HFF-Myc (cell line): ENCODE measurements at regions not wholly inside any gene's neighbourhood (a gene's known extent, or its start where the extent isn't known, plus 50 kb on each side); places are given as distances from the start of the nearest gene placed in this dataset.

Source experiments
- DNase-seq: peaks from one replicate; pipeline ENCODE4 v3.0.0-alpha.2; 2011; ENCODE audit warnings: low read depth; ENCODE audit errors: extremely low read depth
- H3K4me3 ChIP-seq: replicated peaks from 2 replicates; pipeline ENCODE4 v1.5.1; 2011; ENCODE audit warnings: low read depth, mild to moderate bottlenecking, control low read depth, low read length
- TF ChIP-seq, protein P1 (sequence below): IDR thresholded peaks from 2 replicates; pipeline ENCODE4 v1.5.1; 2012; ENCODE audit warnings: mild to moderate bottlenecking, low read depth, low read length, control low read depth; ENCODE audit errors: missing control alignments

DNA sequence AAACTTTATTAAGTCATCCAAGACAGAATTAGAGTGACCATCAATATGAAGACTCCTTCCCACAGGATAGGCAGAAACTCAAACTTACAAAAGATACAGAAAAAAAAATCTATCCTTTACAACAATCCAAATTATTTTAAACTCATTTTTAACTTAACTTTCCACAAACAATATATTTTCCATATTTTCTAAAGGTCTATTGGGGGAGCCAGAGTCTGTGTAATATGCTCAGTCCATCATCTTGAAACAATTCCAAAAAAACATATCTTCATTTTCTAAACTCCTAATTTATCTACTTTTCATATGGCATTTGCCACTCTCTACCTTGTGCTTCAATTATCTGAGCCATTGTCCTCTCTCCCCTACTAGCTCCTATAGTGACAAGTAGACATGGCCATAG is 378.1 kb downstream of the PDGFC start:
- no peak overlapping the region for H3K4me3 ChIP-seq
- no peak for DNase-seq
- TF ChIP-seq, protein P1, sequence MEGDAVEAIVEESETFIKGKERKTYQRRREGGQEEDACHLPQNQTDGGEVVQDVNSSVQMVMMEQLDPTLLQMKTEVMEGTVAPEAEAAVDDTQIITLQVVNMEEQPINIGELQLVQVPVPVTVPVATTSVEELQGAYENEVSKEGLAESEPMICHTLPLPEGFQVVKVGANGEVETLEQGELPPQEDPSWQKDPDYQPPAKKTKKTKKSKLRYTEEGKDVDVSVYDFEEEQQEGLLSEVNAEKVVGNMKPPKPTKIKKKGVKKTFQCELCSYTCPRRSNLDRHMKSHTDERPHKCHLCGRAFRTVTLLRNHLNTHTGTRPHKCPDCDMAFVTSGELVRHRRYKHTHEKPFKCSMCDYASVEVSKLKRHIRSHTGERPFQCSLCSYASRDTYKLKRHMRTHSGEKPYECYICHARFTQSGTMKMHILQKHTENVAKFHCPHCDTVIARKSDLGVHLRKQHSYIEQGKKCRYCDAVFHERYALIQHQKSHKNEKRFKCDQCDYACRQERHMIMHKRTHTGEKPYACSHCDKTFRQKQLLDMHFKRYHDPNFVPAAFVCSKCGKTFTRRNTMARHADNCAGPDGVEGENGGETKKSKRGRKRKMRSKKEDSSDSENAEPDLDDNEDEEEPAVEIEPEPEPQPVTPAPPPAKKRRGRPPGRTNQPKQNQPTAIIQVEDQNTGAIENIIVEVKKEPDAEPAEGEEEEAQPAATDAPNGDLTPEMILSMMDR = no peak

DNA sequence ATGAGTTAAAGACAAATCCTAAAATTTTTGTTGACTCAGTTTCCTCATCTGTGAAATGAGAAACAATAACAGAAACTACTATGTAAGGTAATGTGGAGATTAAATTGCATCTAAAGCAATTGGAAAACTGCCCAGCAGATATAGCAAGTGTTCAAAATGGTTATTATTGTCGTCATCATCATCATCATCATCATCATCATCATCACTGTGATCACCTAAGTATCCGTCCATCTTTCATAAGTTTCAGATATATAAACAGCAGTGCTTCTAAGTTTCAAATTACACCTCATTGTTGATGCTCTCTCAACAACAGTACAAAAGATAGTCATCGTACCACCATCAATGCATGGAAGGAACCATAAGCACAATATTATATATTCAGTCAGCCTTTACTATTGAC is 379.9 kb downstream of the PDGFC start:
- DNase-seq = no peak
- H3K4me3 ChIP-seq = no peak overlapping the region
- TF ChIP-seq, protein P1 = no peak

DNA sequence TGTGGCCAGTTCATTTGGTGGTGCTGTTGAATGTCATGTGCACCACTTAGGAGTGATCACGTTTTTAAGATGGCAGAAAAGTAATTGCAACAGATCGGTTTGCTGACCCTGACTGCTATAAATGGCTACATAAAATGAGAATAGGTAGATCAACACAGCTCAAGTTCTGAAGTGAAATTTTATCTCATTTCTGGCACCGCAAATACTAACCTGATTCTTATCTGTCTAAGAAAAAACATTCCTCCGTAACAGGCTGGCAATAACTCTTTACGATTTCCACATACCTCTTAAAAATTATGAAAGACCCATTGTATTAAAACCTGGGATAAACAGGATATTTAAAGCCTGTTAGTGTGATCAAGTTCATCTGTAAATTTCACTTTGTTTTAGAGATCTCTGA is 387.5 kb downstream of the PDGFC start:
- TF ChIP-seq, protein P1 = no peak
- no peak for DNase-seq
- H3K4me3 ChIP-seq = no peak overlapping the region

DNA sequence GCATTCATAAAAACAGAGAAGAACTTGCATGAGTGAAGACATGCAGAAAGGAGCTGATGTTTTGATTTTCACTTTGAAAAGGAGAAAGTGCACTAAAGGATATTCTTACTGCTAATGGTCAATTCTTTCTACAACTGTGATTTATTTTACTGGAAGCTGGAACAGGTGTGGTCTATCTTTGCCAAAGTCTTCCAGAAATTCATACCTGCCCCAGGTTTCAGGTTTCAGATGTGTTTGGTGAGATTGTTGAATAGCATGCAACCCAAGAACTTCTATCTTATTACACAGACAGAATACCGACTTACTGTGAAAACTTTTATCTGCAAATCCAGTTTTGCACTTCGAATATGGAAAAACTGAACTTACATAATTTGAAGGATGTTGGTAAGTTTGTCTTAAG is 388.3 kb downstream of the PDGFC start:
- TF ChIP-seq, protein P1 = no peak
- no peak for DNase-seq
- no peak overlapping the region for H3K4me3 ChIP-seq

DNA sequence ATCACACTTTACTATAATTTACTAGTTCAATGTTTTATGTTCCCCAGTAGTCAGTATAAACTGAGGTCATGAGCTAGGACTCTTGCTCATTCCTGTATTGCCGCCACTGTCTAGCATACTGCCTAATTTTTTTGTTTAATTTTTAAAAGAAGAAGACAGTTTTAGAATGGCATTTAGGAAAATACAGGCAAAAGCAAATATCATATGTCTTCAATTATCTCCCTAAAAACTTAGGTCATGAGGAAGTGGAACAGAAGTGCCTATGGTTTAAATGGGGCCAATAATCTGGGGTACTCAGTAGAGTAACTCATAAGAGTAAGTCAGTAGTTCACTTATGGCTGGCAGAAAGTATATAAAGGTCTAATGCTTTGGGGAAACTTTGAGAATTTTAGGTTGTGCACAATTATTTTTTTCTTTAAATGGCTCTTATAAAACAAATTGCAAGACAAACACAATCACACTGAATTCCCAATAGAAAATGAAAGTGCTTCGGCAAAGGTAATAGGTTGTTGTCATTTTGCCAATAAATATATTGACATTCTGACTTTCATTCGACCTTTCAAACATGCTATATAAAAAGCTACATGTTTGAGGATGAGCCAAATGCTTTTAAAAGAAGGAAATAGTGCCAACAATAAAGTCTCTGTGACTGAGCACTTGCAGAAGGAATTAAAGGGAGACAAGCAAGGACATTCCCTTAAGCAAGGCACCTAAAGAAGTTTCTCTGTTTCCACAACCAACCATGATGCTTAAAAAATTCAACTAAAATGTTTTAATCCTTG is 390.1 kb downstream of the PDGFC start:
- DNase-seq = no peak
- no peak overlapping the region for H3K4me3 ChIP-seq
- TF ChIP-seq, protein P1 = no peak

DNA sequence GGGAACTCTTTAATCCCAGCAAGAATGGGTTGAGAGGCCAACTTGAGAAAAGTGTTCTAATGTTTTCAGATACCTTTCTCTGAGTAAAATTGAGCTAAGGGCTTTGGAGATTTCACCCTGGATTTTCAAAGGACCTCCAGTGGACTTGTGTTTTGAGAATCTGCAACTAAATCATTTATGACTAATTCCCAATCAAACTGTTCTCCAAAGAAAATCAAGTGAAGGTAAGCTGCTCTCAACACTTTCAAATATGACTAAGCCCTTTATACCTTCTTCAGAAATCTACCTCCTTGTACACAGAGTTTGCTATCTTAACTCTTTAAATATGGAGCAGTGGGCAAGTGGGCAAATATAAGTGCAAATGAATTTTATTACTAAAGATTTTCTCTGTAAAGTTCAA is 392.9 kb downstream of the PDGFC start:
- TF ChIP-seq, protein P1 = no peak
- DNase-seq = no peak
- H3K4me3 ChIP-seq = no peak overlapping the region

DNA sequence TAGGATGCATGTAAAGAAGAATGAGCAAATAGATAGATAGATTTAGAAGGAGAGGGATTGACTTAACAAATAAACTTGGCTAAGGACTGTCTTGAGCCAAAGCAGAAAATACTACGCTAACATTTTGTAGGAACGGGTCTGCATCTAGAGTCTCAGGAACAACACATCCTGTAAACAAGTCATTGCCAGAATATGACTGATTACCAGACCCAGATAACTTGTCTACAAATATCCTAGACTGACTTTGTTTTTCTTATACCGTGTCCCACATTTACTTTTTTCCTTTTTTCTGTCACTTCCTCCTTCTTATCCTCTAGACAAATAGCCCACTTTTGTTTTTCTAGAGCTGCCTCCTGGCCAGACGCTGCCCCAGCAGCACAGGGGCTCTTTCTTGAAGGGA is 393.6 kb downstream of the PDGFC start:
- DNase-seq = no peak
- H3K4me3 ChIP-seq = no peak overlapping the region
- TF ChIP-seq, protein P1 = no peak
